H1 (cell line): ENCODE measurements at regions not wholly inside any gene's neighbourhood (a gene's known extent, or its start where the extent isn't known, plus 50 kb on each side); places are given as distances from the start of the nearest gene placed in this dataset.

Experiments
- EZH2 ChIP-seq: fragments of 200-600 bp; sonication (generic); IDR thresholded peaks from 2 replicates; pipeline ENCODE4 v1.7.1; 2012; ENCODE audit warnings: low read depth, mild to moderate bottlenecking, moderate library complexity, low read length, inconsistent platforms; ENCODE audit not compliant: severe bottlenecking
- MAX ChIP-seq: IDR thresholded peaks from 2 replicates; pipeline ENCODE4 v1.6.1; 2012; ENCODE audit warnings: inconsistent platforms
- NRF1 ChIP-seq: IDR thresholded peaks from 2 replicates; pipeline ENCODE4 v1.6.1; 2011; ENCODE audit warnings: mild to moderate bottlenecking, low read depth, low read length, improper control_type of control experiment
- POLR2A ChIP-seq, 2 experiments: IDR thresholded peaks; 1 replicate in 1 of 2; 2 replicates in 1 of 2; pipeline ENCODE4 v1.6.1; 2011; ENCODE audit warnings: low read depth in 2 of 2, low read length in 2 of 2, mild to moderate bottlenecking in 2 of 2; ENCODE audit errors: control extremely low read depth in 1 of 2
- RAD21 ChIP-seq, 2 experiments: IDR thresholded peaks in 1 of 2; conservative IDR thresholded peaks in 1 of 2; 2 replicates each; pipeline ENCODE4 v1.6.1; 2011; ENCODE audit warnings: low read depth in 2 of 2, low read length in 2 of 2, improper control_type of control experiment in 1 of 2, inconsistent platforms in 1 of 2, mild to moderate bottlenecking in 1 of 2, moderate library complexity in 1 of 2
- USF2 ChIP-seq: IDR thresholded peaks from 2 replicates; pipeline ENCODE4 v1.6.1; 2011; ENCODE audit warnings: low read length, improper control_type of control experiment
- TF ChIP-seq, protein P1 (sequence below), 3 experiments: IDR thresholded peaks; 1 replicate in 2 of 3; 2 replicates in 1 of 3; pipeline versions ENCODE4 v1.5.1 to v1.6.1; 2011; ENCODE audit warnings: low read length in 3 of 3, mild to moderate bottlenecking in 3 of 3, inconsistent platforms in 2 of 3, low read depth in 1 of 3, moderate library complexity in 1 of 3; ENCODE audit not compliant: insufficient read depth in 1 of 3; ENCODE audit errors: control extremely low read depth in 1 of 3

DNA sequence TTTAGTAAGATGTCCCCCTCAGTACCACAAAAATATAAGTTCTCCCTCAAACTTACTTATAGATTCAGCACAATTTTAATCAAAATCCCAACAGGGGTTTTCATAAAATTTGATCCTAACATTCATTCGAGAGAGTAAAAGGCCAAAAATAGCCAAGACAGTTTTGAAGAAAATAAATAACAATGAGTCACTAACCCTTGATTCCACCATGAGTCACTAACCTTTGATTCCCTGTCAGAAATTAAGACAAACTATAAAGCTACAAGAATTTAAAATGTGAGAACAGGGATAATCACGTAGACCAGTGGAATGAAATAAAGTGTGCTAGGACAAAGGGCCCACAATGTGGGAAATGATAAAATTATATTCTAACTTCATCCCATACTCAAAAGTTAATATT, 320.3 kb downstream of the SUCLA2 start:
- TF ChIP-seq, protein P1, sequence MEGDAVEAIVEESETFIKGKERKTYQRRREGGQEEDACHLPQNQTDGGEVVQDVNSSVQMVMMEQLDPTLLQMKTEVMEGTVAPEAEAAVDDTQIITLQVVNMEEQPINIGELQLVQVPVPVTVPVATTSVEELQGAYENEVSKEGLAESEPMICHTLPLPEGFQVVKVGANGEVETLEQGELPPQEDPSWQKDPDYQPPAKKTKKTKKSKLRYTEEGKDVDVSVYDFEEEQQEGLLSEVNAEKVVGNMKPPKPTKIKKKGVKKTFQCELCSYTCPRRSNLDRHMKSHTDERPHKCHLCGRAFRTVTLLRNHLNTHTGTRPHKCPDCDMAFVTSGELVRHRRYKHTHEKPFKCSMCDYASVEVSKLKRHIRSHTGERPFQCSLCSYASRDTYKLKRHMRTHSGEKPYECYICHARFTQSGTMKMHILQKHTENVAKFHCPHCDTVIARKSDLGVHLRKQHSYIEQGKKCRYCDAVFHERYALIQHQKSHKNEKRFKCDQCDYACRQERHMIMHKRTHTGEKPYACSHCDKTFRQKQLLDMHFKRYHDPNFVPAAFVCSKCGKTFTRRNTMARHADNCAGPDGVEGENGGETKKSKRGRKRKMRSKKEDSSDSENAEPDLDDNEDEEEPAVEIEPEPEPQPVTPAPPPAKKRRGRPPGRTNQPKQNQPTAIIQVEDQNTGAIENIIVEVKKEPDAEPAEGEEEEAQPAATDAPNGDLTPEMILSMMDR (IDR thresholded peaks at IDR 0.05; ENCODE audit: control extremely low read depth in 1 of 3, insufficient read depth in 1 of 3, low read depth in 1 of 3, low read length in 3 of 3), result no peak
- TF ChIP-seq RAD21 (IDR thresholded peaks at IDR 0.05 in 1 of 2, conservative IDR thresholded peaks at IDR 0.05 in 1 of 2; ENCODE audit: low read depth in 2 of 2, low read length in 2 of 2) (no peak), EZH2 (no peak), NRF1 (no peak), MAX (no peak), USF2 (no peak), POLR2A (IDR thresholded peaks at IDR 0.05; ENCODE audit: control extremely low read depth in 1 of 2, low read depth in 2 of 2, low read length in 2 of 2) (no peak)
